MM.1S (cell line): ENCODE measurements at regions not wholly inside any gene's neighbourhood (a gene's known extent, or its start where the extent isn't known, plus 50 kb on each side); places are given as distances from the start of the nearest gene placed in this dataset.

Experiments
- DNase-seq: peaks from one replicate; pipeline ENCODE4 v3.0.0-alpha.2; 2015
- H2AFZ ChIP-seq: fragments of 300-600 bp; sonication (generic); 2 replicates; pipeline ENCODE4 v1.6.0; 2016; ENCODE audit warnings: antibody characterized with exemption, low read length
- H3F3A ChIP-seq: fragments of 300-600 bp; sonication (generic); 2 replicates; pipeline ENCODE4 v1.6.1; 2016; ENCODE audit warnings: mild to moderate bottlenecking, antibody characterized with exemption, low read length, moderate library complexity, mixed read lengths; ENCODE audit not compliant: insufficient read depth
- H3K27ac ChIP-seq: fragments of 300-600 bp; sonication (generic); 2 replicates; pipeline ENCODE4 v1.5.1; 2016; ENCODE audit warnings: mild to moderate bottlenecking, low read length
- H3K27me3 ChIP-seq: fragments of 300-600 bp; sonication (generic); replicated peaks from 2 replicates; pipeline ENCODE4 v1.6.0; 2016; ENCODE audit warnings: low read length; ENCODE audit not compliant: insufficient read depth
- H3K36me3 ChIP-seq: fragments of 300-600 bp; sonication (generic); replicated peaks from 2 replicates; pipeline ENCODE4 v1.6.1; 2016; ENCODE audit warnings: mild to moderate bottlenecking, low read length, mixed read lengths; ENCODE audit not compliant: insufficient read depth
- H3K4me1 ChIP-seq: fragments of 300-600 bp; sonication (generic); 2 replicates; pipeline ENCODE4 v1.6.1; 2016; ENCODE audit warnings: low read length, mixed read lengths
- H3K4me2 ChIP-seq: fragments of 300-600 bp; sonication (generic); 2 replicates; pipeline ENCODE4 v1.6.0; 2016; ENCODE audit warnings: low read depth, low read length
- H3K4me3 ChIP-seq: fragments of 300-600 bp; sonication (generic); 2 replicates; pipeline ENCODE4 v1.5.1; 2016; ENCODE audit warnings: low read length, mixed read lengths
- H3K79me2 ChIP-seq: fragments of 300-600 bp; sonication (generic); 2 replicates; pipeline ENCODE4 v1.6.1; 2016; ENCODE audit warnings: mixed run types, low read length, mixed read lengths
- H3K9ac ChIP-seq: fragments of 300-600 bp; sonication (generic); 2 replicates; pipeline ENCODE4 v1.6.1; 2016; ENCODE audit warnings: low read length, mixed read lengths
- H3K9me2 ChIP-seq: fragments of 300-600 bp; sonication (generic); replicated peaks from 2 replicates; pipeline ENCODE4 v1.6.1; 2016; ENCODE audit warnings: mild to moderate bottlenecking, low read length, mixed read lengths; ENCODE audit not compliant: insufficient read depth
- H3K9me3 ChIP-seq: fragments of 300-600 bp; sonication (generic); replicated peaks from 2 replicates; pipeline ENCODE4 v1.6.1; 2016; ENCODE audit warnings: mild to moderate bottlenecking, low read length, mixed read lengths; ENCODE audit not compliant: insufficient read depth
- H4K20me1 ChIP-seq: fragments of 300-600 bp; sonication (generic); 2 replicates; pipeline ENCODE4 v1.6.1; 2016; ENCODE audit warnings: mild to moderate bottlenecking, low read length, moderate library complexity, mixed read lengths; ENCODE audit not compliant: insufficient read depth
- EZH2 ChIP-seq: fragments of 300-600 bp; sonication (generic); optimal IDR thresholded peaks from 2 replicates; pipeline ENCODE3; 2017; ENCODE audit warnings: low read depth, mild to moderate bottlenecking, antibody characterized with exemption, low read length, mixed read lengths
- EZH2phosphoT487 ChIP-seq: fragments of 300-600 bp; sonication (generic); IDR thresholded peaks from 2 replicates; pipeline ENCODE4 v1.6.1; 2018; ENCODE audit warnings: antibody characterized with exemption, low read length
- TF ChIP-seq, protein P1 (sequence below): fragments of 300-600 bp; sonication (generic); IDR thresholded peaks from 2 replicates; pipeline ENCODE4 v1.5.1; 2016; ENCODE audit warnings: antibody characterized with exemption, low read length, mixed read lengths

DNA sequence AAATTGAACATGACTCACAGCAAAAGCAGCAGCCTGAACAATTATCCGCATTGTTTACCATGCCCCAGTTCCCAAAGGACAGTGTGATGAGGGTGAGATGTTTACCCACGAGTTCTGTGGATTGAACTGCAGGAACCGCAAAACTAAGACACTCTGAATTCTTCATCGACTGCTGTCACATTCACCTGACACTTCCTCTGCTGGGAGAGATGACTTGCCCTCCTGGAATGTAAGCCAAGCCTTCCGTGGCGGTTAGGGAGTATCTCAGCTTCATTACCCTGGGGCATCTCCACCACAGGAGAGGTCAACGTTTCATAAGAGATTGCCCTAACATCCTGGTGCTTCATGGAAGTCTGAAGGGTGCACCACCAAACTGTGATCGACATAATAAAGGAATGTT lies 374.6 kb upstream of the ADARB2 start:
- no peaks in the 10 kb centered on the region for H3K9me2 ChIP-seq
- H3K9me3 ChIP-seq: no peaks in the 10 kb centered on the region
- H4K20me1 ChIP-seq: no peaks in the 10 kb centered on the region
- H3K27me3 ChIP-seq: no peaks in the 10 kb centered on the region
- no peak overlapping the region for H3K4me3 ChIP-seq
- H3K4me1 ChIP-seq: no peaks in the 10 kb centered on the region
- no peaks in the 10 kb centered on the region for H3F3A ChIP-seq
- no peak overlapping the region for H3K4me2 ChIP-seq
- no peak overlapping the region for H3K9ac ChIP-seq
- TF ChIP-seq EZH2 (no peak), EZH2phosphoT487 (no peak)
- TF ChIP-seq, protein P1, sequence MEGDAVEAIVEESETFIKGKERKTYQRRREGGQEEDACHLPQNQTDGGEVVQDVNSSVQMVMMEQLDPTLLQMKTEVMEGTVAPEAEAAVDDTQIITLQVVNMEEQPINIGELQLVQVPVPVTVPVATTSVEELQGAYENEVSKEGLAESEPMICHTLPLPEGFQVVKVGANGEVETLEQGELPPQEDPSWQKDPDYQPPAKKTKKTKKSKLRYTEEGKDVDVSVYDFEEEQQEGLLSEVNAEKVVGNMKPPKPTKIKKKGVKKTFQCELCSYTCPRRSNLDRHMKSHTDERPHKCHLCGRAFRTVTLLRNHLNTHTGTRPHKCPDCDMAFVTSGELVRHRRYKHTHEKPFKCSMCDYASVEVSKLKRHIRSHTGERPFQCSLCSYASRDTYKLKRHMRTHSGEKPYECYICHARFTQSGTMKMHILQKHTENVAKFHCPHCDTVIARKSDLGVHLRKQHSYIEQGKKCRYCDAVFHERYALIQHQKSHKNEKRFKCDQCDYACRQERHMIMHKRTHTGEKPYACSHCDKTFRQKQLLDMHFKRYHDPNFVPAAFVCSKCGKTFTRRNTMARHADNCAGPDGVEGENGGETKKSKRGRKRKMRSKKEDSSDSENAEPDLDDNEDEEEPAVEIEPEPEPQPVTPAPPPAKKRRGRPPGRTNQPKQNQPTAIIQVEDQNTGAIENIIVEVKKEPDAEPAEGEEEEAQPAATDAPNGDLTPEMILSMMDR: no peak
- no peak for DNase-seq
- H3K79me2 ChIP-seq: no peaks in the 10 kb centered on the region
- H2AFZ ChIP-seq: no peak overlapping the region
- H3K36me3 ChIP-seq: no peaks in the 10 kb centered on the region
- no peak overlapping the region for H3K27ac ChIP-seq

DNA sequence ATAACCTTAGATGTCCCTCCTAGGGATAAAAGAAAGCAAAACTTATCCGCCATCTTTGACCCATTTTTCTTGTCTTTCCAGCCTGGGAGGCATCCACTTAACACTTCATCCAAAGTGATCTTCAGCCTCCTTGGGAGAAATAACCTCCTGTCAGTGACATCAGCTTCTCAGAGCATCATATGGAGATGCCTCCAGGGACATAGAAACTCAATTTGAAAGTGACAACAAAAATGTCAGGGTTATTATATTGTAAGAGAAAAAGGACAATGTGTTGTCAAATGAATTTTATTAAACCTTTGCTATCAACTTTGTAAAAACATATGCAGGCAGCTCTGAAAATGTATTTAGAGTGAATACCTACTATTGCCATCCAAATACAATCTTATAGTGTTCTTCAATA lies 371.2 kb upstream of the ADARB2 start:
- Histone ChIP-seq H3K4me3 (no peak overlapping the region), H3K27me3 (no peaks in the 10 kb centered on the region), H3K36me3 (no peaks in the 10 kb centered on the region), H3F3A (no peaks in the 10 kb centered on the region), H3K79me2 (no peaks in the 10 kb centered on the region), H3K4me1 (no peaks in the 10 kb centered on the region), H4K20me1 (no peaks in the 10 kb centered on the region), H3K9me3 (no peaks in the 10 kb centered on the region), H3K27ac (no peak overlapping the region), H3K9me2 (no peaks in the 10 kb centered on the region), H3K4me2 (no peak overlapping the region), H2AFZ (no peak overlapping the region), H3K9ac (no peak overlapping the region)
- no peak for TF ChIP-seq EZH2
- TF ChIP-seq, protein P1: no peak
- no peak for TF ChIP-seq EZH2phosphoT487
- DNase-seq: no peak

DNA sequence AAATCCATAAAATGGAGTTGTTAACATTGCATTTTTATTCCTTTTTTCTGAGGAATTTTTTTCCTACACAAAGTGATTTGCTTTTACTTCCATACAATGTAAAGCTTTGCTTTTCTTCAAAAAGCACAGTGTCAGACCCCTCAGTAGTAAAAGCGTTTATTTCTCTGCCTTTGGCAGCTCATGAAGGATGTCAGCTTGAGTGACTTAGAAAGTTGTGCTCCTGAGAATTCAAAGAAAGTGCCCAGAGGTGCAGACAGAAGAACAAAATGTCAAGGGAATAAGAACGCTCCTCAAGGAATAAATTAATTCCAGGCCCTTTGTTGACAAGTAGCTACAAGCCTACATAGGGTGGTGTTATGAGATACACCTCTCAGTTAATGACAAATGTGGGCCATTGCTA lies 369.3 kb upstream of the ADARB2 start:
- no peak for DNase-seq
- H3K4me2 ChIP-seq: no peak overlapping the region
- no peaks in the 10 kb centered on the region for H3K27me3 ChIP-seq
- no peaks in the 10 kb centered on the region for H3K36me3 ChIP-seq
- H3K9ac ChIP-seq: no peak overlapping the region
- H2AFZ ChIP-seq: no peak overlapping the region
- no peaks in the 10 kb centered on the region for H3F3A ChIP-seq
- TF ChIP-seq, protein P1: no peak
- TF ChIP-seq EZH2phosphoT487 (no peak), EZH2 (no peak)
- H4K20me1 ChIP-seq: no peaks in the 10 kb centered on the region
- no peak overlapping the region for H3K4me3 ChIP-seq
- no peak overlapping the region for H3K27ac ChIP-seq
- H3K4me1 ChIP-seq: no peaks in the 10 kb centered on the region
- H3K79me2 ChIP-seq: no peaks in the 10 kb centered on the region
- H3K9me3 ChIP-seq: no peaks in the 10 kb centered on the region
- H3K9me2 ChIP-seq: no peaks in the 10 kb centered on the region

DNA sequence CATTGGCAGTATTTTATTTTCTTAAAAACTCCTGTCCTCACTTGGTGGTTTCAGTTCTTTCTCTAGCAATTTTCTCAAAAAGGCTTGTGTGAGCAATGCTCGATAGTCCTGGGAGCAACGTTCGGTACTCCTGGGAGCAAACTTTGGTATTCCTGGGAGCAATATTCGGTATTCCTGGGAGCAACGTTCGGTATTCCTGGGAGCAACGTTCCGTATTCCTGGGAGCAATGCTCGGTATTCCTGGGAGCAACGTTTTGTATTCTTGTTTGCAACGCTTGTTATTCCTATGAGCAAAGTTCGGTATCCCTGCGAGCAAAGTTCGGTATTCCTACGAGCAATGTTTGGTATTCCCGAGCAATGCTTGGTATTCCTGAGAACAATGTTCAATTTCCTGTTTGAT lies 362.0 kb upstream of the ADARB2 start:
- Histone ChIP-seq H3K9ac (no peak overlapping the region), H4K20me1 (no peaks in the 10 kb centered on the region), H3K79me2 (no peaks in the 10 kb centered on the region), H3K27me3 (no peaks in the 10 kb centered on the region), H2AFZ (no peak overlapping the region), H3K4me1 (no peaks in the 10 kb centered on the region), H3F3A (no peaks in the 10 kb centered on the region), H3K9me3 (no peaks in the 10 kb centered on the region), H3K36me3 (no peaks in the 10 kb centered on the region), H3K9me2 (no peaks in the 10 kb centered on the region), H3K27ac (no peak overlapping the region), H3K4me3 (no peak overlapping the region), H3K4me2 (no peak overlapping the region)
- TF ChIP-seq EZH2 (no peak), EZH2phosphoT487 (no peak)
- TF ChIP-seq, protein P1: no peak
- DNase-seq: no peak
